OCI-LY7 (cell line): ENCODE measurements at regions not wholly inside any gene's neighbourhood (a gene's known extent, or its start where the extent isn't known, plus 50 kb on each side); places are given as distances from the start of the nearest gene placed in this dataset.

Source experiments
- BruUV-seq: library from RNA; stranded (reverse); fragments of 400-500 nt; replicated peaks from 2 replicates; lab custom pipeline; 2021; lab: Mats Ljungman, UMichigan
- CTCF ChIA-PET: fragments of 300-600 bp; sonication (Branson Sonifier 250); formaldehyde crosslinking; loops from one replicate; lab custom pipeline; 2022; ENCODE audit warnings: antibody characterized with exemption; ENCODE audit not compliant: unreplicated experiment; lab: Charles Lee
- POLR2A ChIA-PET: fragments of 300-600 bp; sonication (Branson Sonifier 250); formaldehyde crosslinking; loops from one replicate; lab custom pipeline; 2022; ENCODE audit warnings: antibody characterized with exemption; lab: Charles Lee
- DNase-seq: peaks from one replicate; pipeline ENCODE4 v3.0.0-alpha.2; 2015; ENCODE audit warnings: low spot score
- H2AFZ ChIP-seq: fragments of 200-600 bp; sonication (generic), shearing (Covaris generic); 2 replicates; pipeline ENCODE4 v1.6.1; 2014; ENCODE audit warnings: mild to moderate bottlenecking, antibody characterized with exemption, low read length, moderate library complexity
- H3K27ac ChIP-seq: fragments of 200-600 bp; sonication (generic); 2 replicates; pipeline ENCODE4 v1.5.1; 2014; ENCODE audit warnings: mixed run types, low read depth, mild to moderate bottlenecking, moderate library complexity, low read length, inconsistent platforms; ENCODE audit not compliant: poor library complexity, severe bottlenecking
- H3K36me3 ChIP-seq: fragments of 200-600 bp; sonication (generic); 2 replicates; pipeline ENCODE4 v1.6.1; 2014; ENCODE audit warnings: mild to moderate bottlenecking, antibody characterized with exemption, low read length, moderate library complexity, mixed read lengths; ENCODE audit not compliant: insufficient read depth
- H3K4me1 ChIP-seq: fragments of 200-600 bp; sonication (generic); 2 replicates; pipeline ENCODE4 v1.5.1; 2014; ENCODE audit warnings: mild to moderate bottlenecking, low read length; ENCODE audit not compliant: insufficient read depth, poor library complexity, severe bottlenecking
- H3K4me2 ChIP-seq: fragments of 200-600 bp; sonication (generic); 2 replicates; pipeline ENCODE4 v1.6.1; 2014; ENCODE audit warnings: mild to moderate bottlenecking, low read length
- H3K4me3 ChIP-seq: fragments of 200-600 bp; sonication (generic); 2 replicates; pipeline ENCODE4 v1.5.1; 2014; ENCODE audit warnings: mild to moderate bottlenecking, low read depth, low read length; ENCODE audit not compliant: poor library complexity, severe bottlenecking
- H3K79me2 ChIP-seq: fragments of 200-600 bp; sonication (generic); 2 replicates; pipeline ENCODE4 v1.6.1; 2016; ENCODE audit warnings: low read depth, mild to moderate bottlenecking, low read length, moderate library complexity, mixed read lengths; ENCODE audit not compliant: insufficient read depth
- H3K9me2 ChIP-seq: fragments of 200-600 bp; sonication (generic); 2 replicates; pipeline ENCODE4 v1.6.1; 2016; ENCODE audit warnings: mild to moderate bottlenecking, low read length, mixed read lengths; ENCODE audit not compliant: insufficient read depth
- H3K9me3 ChIP-seq: fragments of 200-600 bp; sonication (generic); 2 replicates; pipeline ENCODE4 v1.6.1; 2014; ENCODE audit warnings: mild to moderate bottlenecking, mixed run types, low read length, mixed read lengths
- H4K20me1 ChIP-seq: fragments of 200-600 bp; sonication (generic); 2 replicates; pipeline ENCODE4 v1.6.1; 2014; ENCODE audit warnings: mild to moderate bottlenecking, antibody characterized with exemption, low read length, moderate library complexity, mixed read lengths; ENCODE audit not compliant: insufficient read depth
- EZH2phosphoT487 ChIP-seq: fragments of 200-600 bp; sonication (generic); IDR thresholded peaks from 2 replicates; pipeline ENCODE4 v1.6.1; 2018; ENCODE audit warnings: low read depth, borderline replicate concordance, mild to moderate bottlenecking, mixed run types, antibody characterized with exemption, low read length, moderate library complexity, mixed read lengths
- intact Hi-C: fragments of 100-400 bp; cut with micrococcal nuclease; formaldehyde crosslinking; loops from one replicate; pipeline ENCODE4 v1.10.0; 2022; ENCODE audit not compliant: unreplicated experiment
- TF ChIP-seq, protein P1 (sequence below): fragments of 200-600 bp; sonication (generic); conservative IDR thresholded peaks from 2 replicates; pipeline ENCODE4 v1.5.1; 2014; ENCODE audit warnings: mild to moderate bottlenecking, antibody characterized with exemption, low read length, moderate library complexity, mixed read lengths

DNA sequence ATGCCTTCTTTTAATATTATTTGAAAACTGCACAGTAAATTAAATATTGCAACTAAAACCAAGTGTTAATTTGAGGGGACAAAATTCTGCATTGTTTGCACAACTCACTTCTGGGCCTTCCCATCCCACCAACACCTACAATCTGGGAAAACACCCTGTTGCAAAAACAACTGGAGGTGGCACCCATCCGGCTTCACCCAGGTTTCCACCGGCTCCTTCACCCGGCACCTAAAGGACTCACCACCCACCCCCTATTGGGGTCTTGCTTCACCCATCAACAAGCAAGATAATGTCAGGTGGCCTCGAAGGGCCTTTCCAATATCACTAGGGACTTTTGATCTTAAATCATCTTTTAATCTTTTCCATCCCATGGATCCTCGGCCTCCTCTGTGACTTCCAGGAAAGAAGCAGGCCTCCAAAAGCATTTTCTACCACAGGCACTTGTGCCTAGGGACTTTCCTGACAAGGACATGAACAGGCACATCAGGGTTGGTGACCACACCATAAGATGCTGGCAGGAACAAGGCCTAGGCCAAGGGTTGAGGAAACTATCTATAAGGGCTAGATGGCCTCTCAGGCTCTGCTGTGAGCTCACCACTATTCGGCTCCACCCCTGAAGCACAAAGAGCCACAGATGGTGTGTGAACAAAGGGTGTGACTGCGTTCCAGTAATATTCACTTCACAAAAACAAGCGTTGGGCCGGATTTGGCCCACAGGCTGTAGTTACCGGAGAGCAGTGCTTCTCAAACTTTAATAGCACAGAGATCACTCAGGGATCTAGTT, 205.1 kb downstream of the AUH start:
- Histone ChIP-seq H3K27ac (no peak overlapping the region), H3K9me3 (peaks cover 9% of the 10 kb centered on the region; the same call in 1 of the 2 replicates), H3K4me2 (no peak overlapping the region), H3K4me3 (no peak overlapping the region), H4K20me1 (no peaks in the 10 kb centered on the region), H3K79me2 (no peaks in the 10 kb centered on the region), H3K4me1 (no peaks in the 10 kb centered on the region), H3K36me3 (no peaks in the 10 kb centered on the region), H3K9me2 (no peaks in the 10 kb centered on the region), H2AFZ (no peak overlapping the region)
- POLR2A ChIA-PET, result interaction anchor here (1.0 kb wide), 1 partner anchor 9 kb away, joined by 3 read pairs; no protein-coding TSS in a partner anchor
- intact Hi-C loops, result no loop called here
- BruUV-seq, result no TSS peak
- TF ChIP-seq, protein P1, sequence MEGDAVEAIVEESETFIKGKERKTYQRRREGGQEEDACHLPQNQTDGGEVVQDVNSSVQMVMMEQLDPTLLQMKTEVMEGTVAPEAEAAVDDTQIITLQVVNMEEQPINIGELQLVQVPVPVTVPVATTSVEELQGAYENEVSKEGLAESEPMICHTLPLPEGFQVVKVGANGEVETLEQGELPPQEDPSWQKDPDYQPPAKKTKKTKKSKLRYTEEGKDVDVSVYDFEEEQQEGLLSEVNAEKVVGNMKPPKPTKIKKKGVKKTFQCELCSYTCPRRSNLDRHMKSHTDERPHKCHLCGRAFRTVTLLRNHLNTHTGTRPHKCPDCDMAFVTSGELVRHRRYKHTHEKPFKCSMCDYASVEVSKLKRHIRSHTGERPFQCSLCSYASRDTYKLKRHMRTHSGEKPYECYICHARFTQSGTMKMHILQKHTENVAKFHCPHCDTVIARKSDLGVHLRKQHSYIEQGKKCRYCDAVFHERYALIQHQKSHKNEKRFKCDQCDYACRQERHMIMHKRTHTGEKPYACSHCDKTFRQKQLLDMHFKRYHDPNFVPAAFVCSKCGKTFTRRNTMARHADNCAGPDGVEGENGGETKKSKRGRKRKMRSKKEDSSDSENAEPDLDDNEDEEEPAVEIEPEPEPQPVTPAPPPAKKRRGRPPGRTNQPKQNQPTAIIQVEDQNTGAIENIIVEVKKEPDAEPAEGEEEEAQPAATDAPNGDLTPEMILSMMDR, result no peak
- no peak for TF ChIP-seq EZH2phosphoT487
- CTCF ChIA-PET, result no interaction called here
- DNase-seq, result no peak

DNA sequence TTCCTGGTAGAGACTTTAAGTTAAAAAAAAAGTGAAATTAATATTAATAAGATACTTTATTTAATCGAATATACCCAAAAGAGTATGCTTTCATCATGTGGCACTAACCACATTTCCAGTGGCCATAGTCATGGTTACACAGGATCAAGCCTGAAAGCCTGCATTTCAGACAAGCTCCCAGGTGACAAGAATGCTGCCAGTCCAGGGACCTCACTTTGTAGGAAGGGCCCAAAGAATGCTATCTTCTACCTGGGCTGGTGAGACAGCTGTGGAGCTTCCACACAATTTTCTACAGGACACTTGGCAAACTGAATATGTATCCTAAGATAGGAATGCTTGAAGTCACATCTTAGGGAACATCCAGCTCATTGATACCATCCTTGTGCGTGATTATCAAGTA, 203.8 kb downstream of the AUH start:
- DNase-seq, result no peak
- CTCF ChIA-PET, result no interaction called here
- H2AFZ ChIP-seq, result no peak overlapping the region
- no TSS peak for BruUV-seq
- H4K20me1 ChIP-seq, result no peaks in the 10 kb centered on the region
- peaks cover 8% of the 10 kb centered on the region for H3K4me1 ChIP-seq
- intact Hi-C loops, result no loop called here
- H3K9me2 ChIP-seq, result no peaks in the 10 kb centered on the region
- peaks cover 6% of the 10 kb centered on the region; the same call in 1 of the 2 replicates for H3K9me3 ChIP-seq
- H3K27ac ChIP-seq, result no peak overlapping the region
- H3K4me3 ChIP-seq, result no peak overlapping the region
- POLR2A ChIA-PET, result no interaction called here
- no peaks in the 10 kb centered on the region for H3K79me2 ChIP-seq
- H3K36me3 ChIP-seq, result no peaks in the 10 kb centered on the region
- no peak overlapping the region for H3K4me2 ChIP-seq
- TF ChIP-seq, protein P1, result no peak
- TF ChIP-seq EZH2phosphoT487, result no peak

DNA sequence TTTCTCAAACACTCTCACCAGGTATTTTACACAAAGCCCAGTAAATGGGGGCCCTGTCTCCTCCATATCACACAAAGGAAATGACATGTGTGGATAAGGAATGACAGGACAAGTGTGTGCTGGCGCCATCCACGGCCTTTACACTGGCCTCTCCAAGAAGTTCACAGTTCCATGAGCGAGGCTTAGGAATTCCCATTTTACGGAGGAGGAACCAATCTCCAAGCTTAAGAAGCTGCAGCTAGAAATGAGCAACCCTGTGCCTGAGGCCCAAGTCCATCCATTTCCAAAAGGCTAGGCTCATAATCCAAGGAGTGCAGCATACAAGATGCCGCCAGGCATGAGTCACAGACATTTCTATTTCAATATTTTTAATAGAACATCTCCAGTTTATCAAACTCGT, 203.4 kb downstream of the AUH start:
- Histone ChIP-seq H3K4me3 (no peak overlapping the region), H3K4me2 (no peak overlapping the region), H4K20me1 (no peaks in the 10 kb centered on the region), H3K36me3 (no peaks in the 10 kb centered on the region), H3K27ac (no peak overlapping the region), H3K4me1 (peaks cover 12% of the 10 kb centered on the region), H2AFZ (no peak overlapping the region), H3K9me2 (no peaks in the 10 kb centered on the region), H3K79me2 (no peaks in the 10 kb centered on the region), H3K9me3 (peaks cover 2% of the 10 kb centered on the region; the same call in 1 of the 2 replicates)
- CTCF ChIA-PET, result interaction anchor here (0.6 kb wide), 1 partner anchor 497 kb away, joined by 4 read pairs; no protein-coding TSS in a partner anchor
- BruUV-seq, result no TSS peak
- POLR2A ChIA-PET, result no interaction called here
- no peak for DNase-seq
- TF ChIP-seq, protein P1, result no peak
- no peak for TF ChIP-seq EZH2phosphoT487
- intact Hi-C loops, result no loop called here
